ENCODE measurements at regions not wholly inside any gene's neighbourhood (a gene's known extent, or its start where the extent isn't known, plus 50 kb on each side); places are given as distances from the start of the nearest gene placed in this dataset.

GRCh38 chr10:23538968-23539367, 100.1 kb downstream of the OTUD1 start:
- ChIA-PET POLR2A (ENCODE audit: partially characterized antibody) (no interaction called here), CTCF (ENCODE audit: partially characterized antibody) (interaction anchor here (0.5 to 2.2 kb wide), 5 partner anchors 8 to 839 kb away, joined by 3 to 15 read pairs (median 3); no protein-coding TSS in a partner anchor)
- Histone ChIP-seq H3K27ac (ENCODE audit: low read depth, low read length) (no peak overlapping the region), H3K27me3 (replicated peaks in 1 of 4; ENCODE audit: control insufficient read depth in 3 of 4, extremely low read depth in 1 of 4, insufficient read depth in 3 of 4, low read length in 3 of 4) (no peaks in the 10 kb centered on the region), H3K14ac (ENCODE audit: insufficient read length) (no peak overlapping the region), H2AFZ (ENCODE audit: low read length) (no peak overlapping the region), H2BK12ac (ENCODE audit: low read depth, low read length) (no peak overlapping the region), H4K91ac (replicated peaks; ENCODE audit: insufficient read length, low read length) (no peak overlapping the region), H4K20me1 (replicated peaks in 1 of 2; ENCODE audit: control insufficient read depth in 1 of 2, insufficient read depth in 2 of 2, low read length in 2 of 2) (no peaks in the 10 kb centered on the region), H4K8ac (ENCODE audit: extremely low read depth, insufficient read depth, low read length) (no peak overlapping the region), H3K23ac (ENCODE audit: insufficient read length) (no peak overlapping the region), H2BK120ac (replicated peaks; ENCODE audit: low read depth, low read length) (no peak overlapping the region), H3K4me1 (replicated peaks in 1 of 4; ENCODE audit: control insufficient read depth in 3 of 4, insufficient read depth in 4 of 4, low read length in 3 of 4) (no peaks in the 10 kb centered on the region), H3K4me2 (ENCODE audit: insufficient read depth in 1 of 2, low read depth in 2 of 2, low read length in 2 of 2) (no peak overlapping the region), H3K9ac (replicated peaks in 1 of 4; ENCODE audit: extremely low read depth in 1 of 4, low read depth in 3 of 4, low read length in 3 of 4) (no peak overlapping the region), H2BK20ac (ENCODE audit: low read length) (no peak overlapping the region), H3K4ac (replicated peaks; ENCODE audit: insufficient read length, low read depth, low read length) (no peak overlapping the region), H3K79me2 (ENCODE audit: control insufficient read depth in 1 of 2, insufficient read depth in 2 of 2, low read length in 2 of 2) (no peaks in the 10 kb centered on the region), H4K5ac (ENCODE audit: insufficient read length, low read depth, low read length) (no peak overlapping the region), H3K36me3 (ENCODE audit: control insufficient read depth in 2 of 4, insufficient read depth in 4 of 4, low read length in 3 of 4) (no peaks in the 10 kb centered on the region), H2AK5ac (ENCODE audit: low read depth, low read length) (no peak overlapping the region), H2BK5ac (ENCODE audit: low read depth, low read length) (no peak overlapping the region), H3K23me2 (ENCODE audit: low read depth, low read length) (no peaks in the 10 kb centered on the region; the same call in 1 of the 2 replicates), H3K18ac (ENCODE audit: extremely low read depth, low read length) (no peak overlapping the region), H3K4me3 (ENCODE audit: extremely low read depth in 1 of 4, insufficient read depth in 2 of 4, low read depth in 3 of 4, low read length in 4 of 4) (no peak overlapping the region), H2BK15ac (ENCODE audit: low read length) (no peak overlapping the region), H3K79me1 (ENCODE audit: low read depth, low read length) (no peaks in the 10 kb centered on the region), H3K9me3 (ENCODE audit: insufficient read depth in 2 of 2, low read depth in 1 of 2, low read length in 1 of 2) (no peaks in the 10 kb centered on the region), H3K56ac (replicated peaks; ENCODE audit: insufficient read length, low read depth, low read length) (no peak overlapping the region)
- TF ChIP-seq NANOG (IDR thresholded peaks at IDR 0.05; ENCODE audit: insufficient read depth, low read depth, low read length, poor library complexity, severe bottlenecking), result no peak
- no peak for DNase-seq (ENCODE audit: low read depth in 1 of 2, low spot score in 2 of 2)
- 97% methylated on average over 3 of the region's 3 CpGs; no CpG with 5 or more reads in 1 of the 2 experiments for WGBS, 2 experiments (ENCODE audit: extremely low coverage in 1 of 2, insufficient coverage in 1 of 2, insufficient read length in 1 of 2, insufficient replicate concordance in 2 of 2, low coverage in 1 of 2, low lambda C conversion rate in 2 of 2, missing lambda C conversion rate in 1 of 2)
- FAIRE-seq, result no peak
